HG03565 (cell line): ENCODE measurements at regions not wholly inside any gene's neighbourhood (a gene's known extent, or its start where the extent isn't known, plus 50 kb on each side); places are given as distances from the start of the nearest gene placed in this dataset.

Experiments
- ATAC-seq: cut with Tn5 transposase; IDR thresholded peaks from one replicate; pipeline ENCODE4 v1.9.1; 2021; ENCODE audit warnings: mild to moderate bottlenecking, moderate library complexity; ENCODE audit not compliant: unreplicated experiment

GRCh38 chrX:138775517-138775916 is 64.0 kb upstream of the FGF13 start:
- no peak for ATAC-seq

DNA sequence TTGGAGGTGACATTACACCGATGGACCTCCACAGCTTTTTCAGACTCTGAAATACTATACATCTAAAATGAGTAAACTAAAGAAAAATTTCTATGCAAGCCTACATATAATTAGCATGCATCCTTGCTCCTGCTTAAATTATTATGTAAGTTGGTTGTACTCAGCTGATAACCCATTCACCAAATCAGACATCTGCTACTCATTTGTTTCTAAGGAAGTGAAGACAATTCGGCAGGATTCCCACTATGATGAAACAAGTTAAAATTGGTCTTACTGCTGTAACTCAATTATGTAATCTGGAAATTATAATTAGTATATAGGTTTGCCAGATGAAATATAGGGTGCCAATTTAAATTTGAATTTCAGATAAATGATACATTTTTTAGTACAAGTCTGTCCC is 59.5 kb upstream of the FGF13 start:
- ATAC-seq: no peak

GRCh38 chrX:138769918-138770317 is 58.4 kb upstream of the FGF13 start:
- ATAC-seq: no peak

DNA sequence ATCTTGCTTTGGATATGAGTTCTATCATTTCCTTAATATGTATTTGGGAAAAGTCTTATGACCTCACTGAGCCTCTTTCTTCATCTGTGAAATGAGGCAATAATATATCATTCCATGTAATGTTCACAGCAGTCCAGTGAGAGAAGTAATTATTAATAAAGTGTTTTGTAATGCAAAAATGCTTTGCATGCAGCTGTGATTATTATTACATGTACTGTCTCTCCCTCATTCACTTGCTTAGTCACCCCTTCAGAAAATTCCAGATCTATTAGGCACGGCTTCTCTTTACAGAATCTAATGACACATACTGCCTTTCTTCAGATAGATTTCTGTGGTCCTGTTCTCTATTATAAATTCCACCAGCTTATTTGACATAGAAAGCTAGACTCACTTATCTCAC is 53.5 kb upstream of the FGF13 start:
- ATAC-seq: no peak

DNA sequence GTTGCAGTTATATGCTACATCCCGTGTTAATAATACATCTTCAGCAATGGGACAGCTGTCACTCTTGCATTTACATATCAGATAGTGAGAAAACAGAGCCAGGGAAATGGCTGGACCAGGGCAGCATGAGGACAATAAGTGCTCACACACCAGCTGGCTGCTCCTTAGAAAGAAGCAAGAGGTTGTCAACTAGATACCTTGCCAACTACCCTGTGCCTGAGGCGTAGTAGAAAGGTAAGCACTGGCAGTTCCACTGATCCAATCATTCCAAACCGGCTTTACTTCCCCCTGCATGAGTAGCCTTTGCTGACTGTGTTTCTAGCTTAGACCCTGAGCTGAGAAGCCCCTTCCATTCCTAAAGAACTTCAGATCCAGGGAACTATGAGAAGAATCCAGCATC is 52.2 kb upstream of the FGF13 start:
- no peak for ATAC-seq

DNA sequence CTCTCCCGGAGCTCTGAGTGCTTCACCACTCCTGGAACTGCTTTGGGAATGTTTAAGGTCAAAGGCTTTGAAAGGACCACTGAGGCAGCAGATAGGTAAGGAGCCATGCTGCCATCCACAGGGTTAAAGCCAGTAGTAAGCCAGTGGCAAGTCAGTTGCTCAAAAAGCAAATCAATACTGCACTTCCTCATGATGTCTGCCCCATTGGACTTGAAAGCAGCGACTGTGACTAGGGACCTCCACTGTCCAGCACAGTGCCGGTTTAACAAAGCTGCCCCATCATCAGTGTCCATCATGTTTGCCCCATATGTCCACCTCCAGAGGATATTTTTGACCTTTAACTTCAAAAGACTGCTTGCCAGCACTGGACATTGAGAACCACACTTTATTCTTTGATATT is 49.9 kb upstream of the FGF13 start:
- no peak for ATAC-seq
